Ishikawa (cell line): ENCODE measurements at regions not wholly inside any gene's neighbourhood (a gene's known extent, or its start where the extent isn't known, plus 50 kb on each side); places are given as distances from the start of the nearest gene placed in this dataset.

ENCODE experiments used
- CEBPB ChIP-seq: IDR thresholded peaks from 2 replicates; pipeline ENCODE4 v1.6.1; 2012
- CREB1 ChIP-seq: IDR thresholded peaks from 2 replicates; pipeline ENCODE4 v1.6.1; 2012; ENCODE audit warnings: low read depth
- EGR1 ChIP-seq: IDR thresholded peaks from 2 replicates; pipeline ENCODE4 v1.6.1; 2012
- EP300 ChIP-seq: IDR thresholded peaks from 2 replicates; pipeline ENCODE4 v1.6.1; 2012; ENCODE audit warnings: borderline replicate concordance
- FOXM1 ChIP-seq: IDR thresholded peaks from 2 replicates; pipeline ENCODE4 v1.6.1; 2012; ENCODE audit warnings: low read depth, borderline replicate concordance
- NFIC ChIP-seq: IDR thresholded peaks from 2 replicates; pipeline ENCODE4 v1.6.1; 2012
- RAD21 ChIP-seq: IDR thresholded peaks from 2 replicates; pipeline ENCODE4 v1.6.1; 2012; ENCODE audit warnings: low read depth
- TAF1 ChIP-seq: IDR thresholded peaks from 2 replicates; pipeline ENCODE4 v1.6.1; 2012; ENCODE audit warnings: low read depth, mild to moderate bottlenecking
- TCF12 ChIP-seq: IDR thresholded peaks from 2 replicates; pipeline ENCODE4 v1.6.1; 2012; ENCODE audit warnings: low read depth
- TEAD4 ChIP-seq: IDR thresholded peaks from 2 replicates; pipeline ENCODE4 v1.6.1; 2012
- YY1 ChIP-seq: IDR thresholded peaks from 2 replicates; pipeline ENCODE4 v1.6.1; 2012; ENCODE audit warnings: low read depth
- ZBTB7A ChIP-seq: IDR thresholded peaks from 2 replicates; pipeline ENCODE4 v1.6.1; 2012; ENCODE audit warnings: low read depth
- TF ChIP-seq, protein P1 (sequence below): IDR thresholded peaks from 2 replicates; pipeline ENCODE4 v1.6.1; 2012
- TF ChIP-seq, protein P2 (sequence below): IDR thresholded peaks from 2 replicates; pipeline ENCODE4 v1.6.1; 2012
- TF ChIP-seq, protein P3 (sequence below): IDR thresholded peaks from 2 replicates; pipeline ENCODE4 v1.6.1; 2012; ENCODE audit warnings: low read depth, mild to moderate bottlenecking

DNA sequence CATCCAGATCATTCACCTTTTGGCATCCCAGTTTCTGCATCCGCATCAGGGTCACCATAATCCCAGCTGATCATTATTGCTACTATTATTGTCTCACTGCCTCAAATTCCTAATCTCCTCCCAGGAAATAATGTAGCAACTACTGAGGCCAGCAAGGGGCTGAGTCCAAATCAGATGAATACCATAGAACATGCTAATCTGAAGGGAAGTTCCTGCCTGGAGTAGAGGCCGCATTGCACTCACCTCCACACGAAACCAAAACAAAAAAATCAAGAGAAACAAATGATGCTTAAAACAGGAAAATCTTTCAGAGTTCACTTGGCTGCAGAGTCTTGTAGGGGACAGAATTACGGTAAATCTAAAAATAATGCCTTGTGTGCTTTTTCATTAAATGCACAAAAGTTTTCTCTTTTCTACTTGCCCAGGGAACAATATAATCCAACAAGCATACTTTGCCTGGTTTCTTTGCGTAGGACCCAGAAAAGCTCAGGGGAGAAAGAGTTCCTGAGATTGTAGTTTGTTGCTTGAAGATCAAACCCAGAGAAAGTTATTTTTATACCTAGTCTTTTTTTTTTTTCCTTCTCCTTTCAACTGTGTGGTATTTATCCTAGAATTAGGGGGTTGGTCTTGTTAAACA lies 87.7 kb upstream of the KLF4 start:
- TF ChIP-seq TCF12 (no peak), YY1 (no peak), NFIC (no peak), TAF1 (no peak), CREB1 (no peak), ZBTB7A (no peak), FOXM1 (no peak), EP300 (no peak)

DNA sequence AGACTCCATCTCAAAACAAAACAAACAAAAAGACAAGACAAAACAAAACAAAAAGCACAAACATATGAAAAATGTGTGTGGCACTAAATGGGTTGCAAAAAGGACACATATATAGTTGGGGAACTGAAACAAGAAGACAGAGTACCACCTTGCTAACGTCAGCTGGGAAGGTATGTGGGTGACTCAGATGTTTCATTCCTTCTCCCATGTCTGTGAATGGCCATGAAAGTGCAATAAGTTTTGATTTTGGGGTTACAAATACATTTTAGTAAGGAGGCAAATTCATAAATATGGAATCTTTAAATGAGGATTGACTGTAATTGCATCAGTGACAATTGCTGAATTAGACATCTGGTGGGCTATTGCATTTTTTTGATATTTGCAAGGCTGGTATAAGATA lies 81.6 kb upstream of the KLF4 start:
- TF ChIP-seq TCF12, result no peak
- TF ChIP-seq NFIC, result no peak
- TF ChIP-seq, protein P1, sequence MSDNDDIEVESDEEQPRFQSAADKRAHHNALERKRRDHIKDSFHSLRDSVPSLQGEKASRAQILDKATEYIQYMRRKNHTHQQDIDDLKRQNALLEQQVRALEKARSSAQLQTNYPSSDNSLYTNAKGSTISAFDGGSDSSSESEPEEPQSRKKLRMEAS, result no peak
- TF ChIP-seq EGR1, result no peak
- TF ChIP-seq, protein P2, sequence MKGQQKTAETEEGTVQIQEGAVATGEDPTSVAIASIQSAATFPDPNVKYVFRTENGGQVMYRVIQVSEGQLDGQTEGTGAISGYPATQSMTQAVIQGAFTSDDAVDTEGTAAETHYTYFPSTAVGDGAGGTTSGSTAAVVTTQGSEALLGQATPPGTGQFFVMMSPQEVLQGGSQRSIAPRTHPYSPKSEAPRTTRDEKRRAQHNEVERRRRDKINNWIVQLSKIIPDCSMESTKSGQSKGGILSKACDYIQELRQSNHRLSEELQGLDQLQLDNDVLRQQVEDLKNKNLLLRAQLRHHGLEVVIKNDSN, result no peak
- no peak for TF ChIP-seq ZBTB7A
- no peak for TF ChIP-seq FOXM1
- TF ChIP-seq YY1, result no peak
- no peak for TF ChIP-seq TEAD4
- no peak for TF ChIP-seq TAF1
- TF ChIP-seq CEBPB, result no peak
- TF ChIP-seq, protein P3, sequence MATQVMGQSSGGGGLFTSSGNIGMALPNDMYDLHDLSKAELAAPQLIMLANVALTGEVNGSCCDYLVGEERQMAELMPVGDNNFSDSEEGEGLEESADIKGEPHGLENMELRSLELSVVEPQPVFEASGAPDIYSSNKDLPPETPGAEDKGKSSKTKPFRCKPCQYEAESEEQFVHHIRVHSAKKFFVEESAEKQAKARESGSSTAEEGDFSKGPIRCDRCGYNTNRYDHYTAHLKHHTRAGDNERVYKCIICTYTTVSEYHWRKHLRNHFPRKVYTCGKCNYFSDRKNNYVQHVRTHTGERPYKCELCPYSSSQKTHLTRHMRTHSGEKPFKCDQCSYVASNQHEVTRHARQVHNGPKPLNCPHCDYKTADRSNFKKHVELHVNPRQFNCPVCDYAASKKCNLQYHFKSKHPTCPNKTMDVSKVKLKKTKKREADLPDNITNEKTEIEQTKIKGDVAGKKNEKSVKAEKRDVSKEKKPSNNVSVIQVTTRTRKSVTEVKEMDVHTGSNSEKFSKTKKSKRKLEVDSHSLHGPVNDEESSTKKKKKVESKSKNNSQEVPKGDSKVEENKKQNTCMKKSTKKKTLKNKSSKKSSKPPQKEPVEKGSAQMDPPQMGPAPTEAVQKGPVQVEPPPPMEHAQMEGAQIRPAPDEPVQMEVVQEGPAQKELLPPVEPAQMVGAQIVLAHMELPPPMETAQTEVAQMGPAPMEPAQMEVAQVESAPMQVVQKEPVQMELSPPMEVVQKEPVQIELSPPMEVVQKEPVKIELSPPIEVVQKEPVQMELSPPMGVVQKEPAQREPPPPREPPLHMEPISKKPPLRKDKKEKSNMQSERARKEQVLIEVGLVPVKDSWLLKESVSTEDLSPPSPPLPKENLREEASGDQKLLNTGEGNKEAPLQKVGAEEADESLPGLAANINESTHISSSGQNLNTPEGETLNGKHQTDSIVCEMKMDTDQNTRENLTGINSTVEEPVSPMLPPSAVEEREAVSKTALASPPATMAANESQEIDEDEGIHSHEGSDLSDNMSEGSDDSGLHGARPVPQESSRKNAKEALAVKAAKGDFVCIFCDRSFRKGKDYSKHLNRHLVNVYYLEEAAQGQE, result no peak
- TF ChIP-seq CREB1, result no peak
- TF ChIP-seq EP300, result no peak
- no peak for TF ChIP-seq RAD21

DNA sequence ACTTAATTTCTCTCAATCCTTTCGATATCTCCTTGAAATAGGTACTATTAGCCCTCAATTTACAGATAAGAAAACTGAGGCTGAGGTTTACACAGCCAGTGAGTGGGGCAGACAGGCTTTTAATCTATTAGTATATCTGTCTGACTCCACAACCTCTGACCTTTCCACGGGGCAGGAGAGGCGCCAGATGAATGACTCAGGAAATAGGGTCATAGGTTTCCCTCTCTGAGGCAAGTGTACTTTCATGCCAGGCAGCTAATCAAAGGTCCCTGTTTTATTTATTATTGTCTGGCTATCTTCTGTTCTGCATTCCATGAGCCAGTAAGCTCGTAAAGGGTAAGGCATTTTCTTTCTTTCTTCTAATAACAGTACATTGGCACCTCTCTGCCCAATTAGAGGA lies 79.6 kb upstream of the KLF4 start:
- TF ChIP-seq TCF12, result no peak
- TF ChIP-seq RAD21, result no peak
- no peak for TF ChIP-seq TEAD4
- TF ChIP-seq EP300, result no peak
- TF ChIP-seq YY1, result no peak
- TF ChIP-seq TAF1, result no peak
- TF ChIP-seq CREB1, result no peak
- no peak for TF ChIP-seq EGR1
- TF ChIP-seq CEBPB, result no peak
- TF ChIP-seq FOXM1, result no peak
- TF ChIP-seq NFIC, result no peak
- TF ChIP-seq ZBTB7A, result no peak
- TF ChIP-seq, protein P3, result no peak
- TF ChIP-seq, protein P2, result no peak
- TF ChIP-seq, protein P1, result no peak

DNA sequence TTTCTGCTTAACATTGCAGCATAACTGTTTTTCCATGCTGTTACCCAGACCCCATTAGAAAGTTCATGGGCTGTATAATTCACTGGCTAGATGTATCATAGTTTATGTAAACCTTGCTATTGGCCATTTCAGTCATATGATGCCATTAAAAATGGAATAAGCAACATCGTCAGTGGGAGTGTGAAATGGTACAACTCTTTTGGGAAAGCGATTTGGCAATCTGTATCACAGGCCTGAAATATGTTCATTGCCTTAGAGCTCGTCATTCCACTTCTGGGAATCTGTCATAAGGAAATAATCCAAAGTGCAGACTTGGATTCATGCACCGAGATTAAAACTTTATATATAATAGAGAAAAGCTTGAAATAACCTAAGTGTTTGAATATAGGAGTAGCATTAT lies 77.9 kb upstream of the KLF4 start:
- TF ChIP-seq CEBPB (no peak), CREB1 (no peak)

DNA sequence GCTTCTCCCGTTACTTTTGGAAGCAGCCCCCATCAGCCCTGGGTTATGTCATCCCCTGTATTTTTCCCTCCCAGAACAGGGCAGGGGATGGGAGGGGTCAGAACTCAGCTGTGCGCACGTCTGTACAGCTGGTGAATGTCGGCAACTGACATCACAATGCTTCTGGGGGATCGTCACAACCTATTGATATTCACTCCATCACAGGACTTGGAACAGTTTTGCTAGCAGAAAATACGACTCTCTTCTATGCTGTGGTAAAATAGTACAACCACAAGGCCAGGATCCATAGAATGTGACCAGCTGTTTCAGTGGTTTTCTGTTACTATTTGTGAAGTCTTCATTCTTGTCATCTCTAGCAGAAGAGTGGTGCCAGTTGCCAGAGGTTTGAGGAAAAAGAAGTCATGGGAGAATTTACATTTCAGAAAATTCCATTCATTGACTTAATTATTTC lies 77.1 kb upstream of the KLF4 start:
- TF ChIP-seq TEAD4 (no peak), YY1 (no peak), CREB1 (no peak), NFIC (no peak), TAF1 (no peak), TCF12 (no peak), RAD21 (no peak), EGR1 (no peak), EP300 (no peak), CEBPB (no peak), ZBTB7A (no peak), FOXM1 (no peak)
- TF ChIP-seq, protein P1, result no peak
- TF ChIP-seq, protein P2, result no peak
- TF ChIP-seq, protein P3, result no peak
